GM23338 (cell line): ENCODE measurements at regions not wholly inside any gene's neighbourhood (a gene's known extent, or its start where the extent isn't known, plus 50 kb on each side); places are given as distances from the start of the nearest gene placed in this dataset.

Experiments
- ATAC-seq: fragments of 200-7000 bp; cut with Tn5 transposase; 3 replicates; pipeline ENCODE4 v1.9.1; 2020
- DNase-seq: peaks from one replicate; pipeline ENCODE4 v3.0.0-alpha.2; 2015; ENCODE audit warnings: low spot score
- H2AFZ ChIP-seq: fragments of 200-600 bp; sonication (generic); 2 replicates; pipeline ENCODE4 v1.8.0; 2016; ENCODE audit warnings: antibody characterized with exemption, mild to moderate bottlenecking, moderate library complexity
- H3F3A ChIP-seq: fragments of 200-600 bp; sonication (generic); replicated peaks from 2 replicates; pipeline ENCODE4 v1.8.0; 2017; ENCODE audit warnings: antibody characterized with exemption, mixed run types, low read depth
- H3K27ac ChIP-seq: fragments of 200-600 bp; sonication (generic); 2 replicates; pipeline ENCODE4 v1.6.1; 2016; ENCODE audit warnings: low read depth
- H3K27me3 ChIP-seq: fragments of 200-600 bp; sonication (generic); 2 replicates; pipeline ENCODE4 v1.8.0; 2016; ENCODE audit warnings: mild to moderate bottlenecking, mixed run types, moderate library complexity; ENCODE audit not compliant: insufficient read depth
- H3K36me3 ChIP-seq: fragments of 200-600 bp; sonication (generic); 2 replicates; pipeline ENCODE4 v1.8.0; 2016; ENCODE audit warnings: mild to moderate bottlenecking; ENCODE audit not compliant: insufficient read depth
- H3K4me1 ChIP-seq: fragments of 200-600 bp; sonication (generic); 2 replicates; pipeline ENCODE4 v1.8.0; 2016; ENCODE audit warnings: mild to moderate bottlenecking, moderate library complexity; ENCODE audit not compliant: insufficient read depth
- H3K4me2 ChIP-seq: fragments of 200-600 bp; sonication (generic); 2 replicates; pipeline ENCODE4 v1.7.1; 2017; ENCODE audit warnings: mixed run types
- H3K4me3 ChIP-seq: fragments of 200-600 bp; sonication (generic); 2 replicates; pipeline ENCODE4 v1.6.1; 2016; ENCODE audit warnings: mixed run types
- H3K79me2 ChIP-seq: fragments of 200-600 bp; sonication (generic); replicated peaks from 2 replicates; pipeline ENCODE4 v1.8.0; 2017; ENCODE audit warnings: mild to moderate bottlenecking; ENCODE audit not compliant: insufficient read depth
- H3K9me2 ChIP-seq: fragments of 200-600 bp; sonication (generic); 2 replicates; pipeline ENCODE4 v1.8.0; 2017; ENCODE audit not compliant: insufficient read depth
- H4K20me1 ChIP-seq: fragments of 200-600 bp; sonication (generic); replicated peaks from 2 replicates; pipeline ENCODE4 v1.8.0; 2017; ENCODE audit warnings: mild to moderate bottlenecking; ENCODE audit not compliant: insufficient read depth
- H3K27ac Mint-ChIP-seq: 2 replicates; pipeline ENCODE4 v1.8.0; 2020; ENCODE audit warnings: inconsistent platforms, mild to moderate bottlenecking, moderate library complexity, mixed read lengths
- H3K27me3 Mint-ChIP-seq: 3 replicates; pipeline ENCODE4 v1.8.0; 2022; ENCODE audit warnings: low read depth, mild to moderate bottlenecking, moderate library complexity, mixed read lengths, inconsistent platforms; ENCODE audit not compliant: insufficient read depth, poor library complexity
- H3K36me3 Mint-ChIP-seq: 3 replicates; pipeline ENCODE4 v1.8.0; 2021; ENCODE audit warnings: low read depth, mild to moderate bottlenecking, inconsistent platforms, moderate library complexity, mixed read lengths
- H3K4me1 Mint-ChIP-seq: 3 replicates; pipeline ENCODE4 v1.8.0; 2020; ENCODE audit warnings: mild to moderate bottlenecking, inconsistent platforms, mixed read lengths
- H3K4me3 Mint-ChIP-seq: 3 replicates; pipeline ENCODE4 v1.8.0; 2021; ENCODE audit warnings: moderate library complexity, mild to moderate bottlenecking, inconsistent platforms, mixed read lengths
- H3K9me3 Mint-ChIP-seq: 3 replicates; pipeline ENCODE4 v1.8.0; 2020; ENCODE audit warnings: moderate library complexity, mild to moderate bottlenecking, inconsistent platforms, mixed read lengths
- CREB1 ChIP-seq: fragments of 250-450 bp; sonication (Bioruptor Pico); IDR thresholded peaks from 2 replicates; pipeline ENCODE4 v1.5.0; 2020; ENCODE audit warnings: low read depth, mild to moderate bottlenecking, moderate library complexity
- CTCF ChIP-seq, 2 experiments: fragments of 200-600 bp in 1 of 2; sonication (generic) in 1 of 2; conservative IDR thresholded peaks; 2 replicates each; pipeline versions ENCODE4 v1.5.1 to v1.6.1; 2016 to 2017; ENCODE audit warnings: antibody characterized with exemption in 2 of 2, low read depth in 2 of 2, mild to moderate bottlenecking in 2 of 2, moderate library complexity in 1 of 2
- EZH2 ChIP-seq: fragments of 200-600 bp; sonication (generic); IDR thresholded peaks from one replicate; pipeline ENCODE4 v1.8.0; 2017; ENCODE audit warnings: antibody characterized with exemption, mild to moderate bottlenecking, low read depth; ENCODE audit not compliant: unreplicated experiment
- EZH2phosphoT487 ChIP-seq: fragments of 200-600 bp; sonication (generic); IDR thresholded peaks from one replicate; pipeline ENCODE4 v1.8.1; 2018; ENCODE audit warnings: antibody characterized with exemption; ENCODE audit not compliant: unreplicated experiment
- JUNB ChIP-seq: IDR thresholded peaks from one replicate; pipeline ENCODE4 v1.6.1; 2016; ENCODE audit warnings: antibody characterized with exemption; ENCODE audit not compliant: unreplicated experiment
- NANOG ChIP-seq: IDR thresholded peaks from 2 replicates; pipeline ENCODE4 v1.6.1; 2016; ENCODE audit warnings: antibody characterized with exemption, borderline replicate concordance
- POLR2AphosphoS5 ChIP-seq: IDR thresholded peaks from 2 replicates; pipeline ENCODE4 v1.6.1; 2016; ENCODE audit warnings: antibody characterized with exemption, low read depth
- REST ChIP-seq: IDR thresholded peaks from one replicate; pipeline ENCODE4 v1.6.1; 2018; ENCODE audit warnings: antibody characterized with exemption; ENCODE audit not compliant: unreplicated experiment
- STAT1 ChIP-seq: IDR thresholded peaks from one replicate; pipeline ENCODE4 v1.6.1; 2016; ENCODE audit warnings: antibody characterized with exemption; ENCODE audit not compliant: unreplicated experiment
- ZNF114 ChIP-seq: fragments of 250-450 bp; sonication (Bioruptor Pico); IDR thresholded peaks from 2 replicates; pipeline ENCODE4 v1.5.0; 2020; ENCODE audit warnings: mild to moderate bottlenecking, moderate library complexity
- ZNF331 ChIP-seq: fragments of 250-450 bp; sonication (Bioruptor Pico); IDR thresholded peaks from 2 replicates; pipeline ENCODE4 v1.5.0; 2020; ENCODE audit warnings: low read depth, mild to moderate bottlenecking, moderate library complexity
- ZNF462 ChIP-seq: fragments of 250-450 bp; sonication (Bioruptor Pico); IDR thresholded peaks from 2 replicates; pipeline ENCODE4 v1.5.0; 2020; ENCODE audit warnings: mild to moderate bottlenecking, moderate library complexity
- TF ChIP-seq, protein P1 (sequence below): IDR thresholded peaks from 2 replicates; pipeline ENCODE4 v1.6.1; 2016; ENCODE audit warnings: antibody characterized with exemption

- Mint-ChIP-seq H3K4me1 (peaks cover 3% of the 10 kb centered on the region; the same call in 1 of the 3 replicates), H3K9me3 (no peaks in the 10 kb centered on the region), H3K4me3 (no peak overlapping the region), H3K36me3 (no peaks in the 10 kb centered on the region), H3K27ac (no peak overlapping the region), H3K27me3 (peaks cover 1% of the 10 kb centered on the region)
- Histone ChIP-seq H3K4me3 (no peak overlapping the region), H3K27me3 (peaks cover 9% of the 10 kb centered on the region; the same call in 1 of the 2 replicates), H3K4me2 (no peak overlapping the region), H2AFZ (no peak overlapping the region), H3K79me2 (no peaks in the 10 kb centered on the region), H4K20me1 (no peaks in the 10 kb centered on the region), H3K9me2 (no peaks in the 10 kb centered on the region), H3F3A (no peaks in the 10 kb centered on the region), H3K27ac (no peak overlapping the region), H3K4me1 (no peaks in the 10 kb centered on the region), H3K36me3 (no peaks in the 10 kb centered on the region)
- ATAC-seq (no peak), DNase-seq (no peak)
- no peak for TF ChIP-seq JUNB
- no peak for TF ChIP-seq CTCF (conservative IDR thresholded peaks at IDR 0.05; ENCODE audit: low read depth in 2 of 2)
- TF ChIP-seq STAT1: no peak
- TF ChIP-seq, protein P1, sequence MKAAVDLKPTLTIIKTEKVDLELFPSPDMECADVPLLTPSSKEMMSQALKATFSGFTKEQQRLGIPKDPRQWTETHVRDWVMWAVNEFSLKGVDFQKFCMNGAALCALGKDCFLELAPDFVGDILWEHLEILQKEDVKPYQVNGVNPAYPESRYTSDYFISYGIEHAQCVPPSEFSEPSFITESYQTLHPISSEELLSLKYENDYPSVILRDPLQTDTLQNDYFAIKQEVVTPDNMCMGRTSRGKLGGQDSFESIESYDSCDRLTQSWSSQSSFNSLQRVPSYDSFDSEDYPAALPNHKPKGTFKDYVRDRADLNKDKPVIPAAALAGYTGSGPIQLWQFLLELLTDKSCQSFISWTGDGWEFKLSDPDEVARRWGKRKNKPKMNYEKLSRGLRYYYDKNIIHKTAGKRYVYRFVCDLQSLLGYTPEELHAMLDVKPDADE: no peak
- no peak for TF ChIP-seq CREB1 (CRISPR knock-in tag)
- TF ChIP-seq ZNF114 (CRISPR knock-in tag): no peak
- no peak for TF ChIP-seq NANOG
- TF ChIP-seq REST: no peak
- no peak for TF ChIP-seq ZNF462 (CRISPR knock-in tag)
- no peak for TF ChIP-seq POLR2AphosphoS5
- no peak for TF ChIP-seq EZH2
- no peak for TF ChIP-seq EZH2phosphoT487
- TF ChIP-seq ZNF331: no peak
Measured at GRCh38 chr2:175363699-175364098, 182.2 kb upstream of the ATP5MC3 start.
